Upper lobe of left lung (tissue), 4 donors: ENCODE measurements at regions not wholly inside any gene's neighbourhood (a gene's known extent, or its start where the extent isn't known, plus 50 kb on each side); places are given as distances from the start of the nearest gene placed in this dataset.

Experiments
- POLR2A ChIP-seq, 4 donors: fragments of 450-650 bp; IDR thresholded peaks; one replicate each; pipeline ENCODE4 v1.5.1; 2016 to 2017; ENCODE audit warnings: antibody characterized with exemption in 4 of 4, mild to moderate bottlenecking in 2 of 4
- POLR2AphosphoS5 ChIP-seq, 2 donors: sonication (generic); formaldehyde crosslinking; IDR thresholded peaks; one replicate each; pipeline ENCODE4 v1.5.1; 2017; ENCODE audit warnings: antibody characterized with exemption in 2 of 2
- TF ChIP-seq, protein P1 (sequence below), 6 experiments: fragments of 450-650 bp in 4 of 6; fragments of 200-600 bp in 2 of 6; sonication (generic) in 2 of 6; IDR thresholded peaks; one replicate each; pipeline ENCODE4 v1.5.1; 2016 to 2019; ENCODE audit warnings: antibody characterized with exemption in 6 of 6

DNA sequence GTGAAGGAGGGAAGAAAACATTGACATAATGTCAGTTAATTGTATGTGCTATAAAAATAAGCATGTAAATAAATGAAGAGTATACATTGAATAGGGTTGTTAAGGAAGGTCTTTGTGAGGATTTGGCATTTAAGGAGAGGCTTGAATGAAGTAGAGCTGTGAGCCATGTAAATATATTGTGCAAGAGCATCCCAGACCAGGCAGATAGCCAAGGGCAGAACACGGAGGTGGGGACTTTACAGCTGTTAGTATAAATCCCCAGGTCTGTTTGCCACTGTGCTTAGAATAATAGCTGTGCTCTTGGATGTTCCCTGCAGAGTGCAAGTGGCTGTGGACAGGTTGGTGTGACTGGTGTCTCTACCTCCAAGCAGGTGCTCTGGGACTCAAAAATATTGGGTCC, 211.7 kb downstream of the LRRC70 start:
- TF ChIP-seq POLR2AphosphoS5 (IDR thresholded peaks at IDR 0.05) (no peak), POLR2A (IDR thresholded peaks at IDR 0.05) (no peak)
- TF ChIP-seq, protein P1, sequence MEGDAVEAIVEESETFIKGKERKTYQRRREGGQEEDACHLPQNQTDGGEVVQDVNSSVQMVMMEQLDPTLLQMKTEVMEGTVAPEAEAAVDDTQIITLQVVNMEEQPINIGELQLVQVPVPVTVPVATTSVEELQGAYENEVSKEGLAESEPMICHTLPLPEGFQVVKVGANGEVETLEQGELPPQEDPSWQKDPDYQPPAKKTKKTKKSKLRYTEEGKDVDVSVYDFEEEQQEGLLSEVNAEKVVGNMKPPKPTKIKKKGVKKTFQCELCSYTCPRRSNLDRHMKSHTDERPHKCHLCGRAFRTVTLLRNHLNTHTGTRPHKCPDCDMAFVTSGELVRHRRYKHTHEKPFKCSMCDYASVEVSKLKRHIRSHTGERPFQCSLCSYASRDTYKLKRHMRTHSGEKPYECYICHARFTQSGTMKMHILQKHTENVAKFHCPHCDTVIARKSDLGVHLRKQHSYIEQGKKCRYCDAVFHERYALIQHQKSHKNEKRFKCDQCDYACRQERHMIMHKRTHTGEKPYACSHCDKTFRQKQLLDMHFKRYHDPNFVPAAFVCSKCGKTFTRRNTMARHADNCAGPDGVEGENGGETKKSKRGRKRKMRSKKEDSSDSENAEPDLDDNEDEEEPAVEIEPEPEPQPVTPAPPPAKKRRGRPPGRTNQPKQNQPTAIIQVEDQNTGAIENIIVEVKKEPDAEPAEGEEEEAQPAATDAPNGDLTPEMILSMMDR (IDR thresholded peaks at IDR 0.05): no peak
